Hematopoietic multipotent progenitor cell treated with erythropoietin and hydrocortisone succinate and interleukin-3 and kit ligand, for 17 days (in vitro differentiated cells): ENCODE measurements at regions not wholly inside any gene's neighbourhood (a gene's known extent, or its start where the extent isn't known, plus 50 kb on each side); places are given as distances from the start of the nearest gene placed in this dataset.

Experiments used
- DNase-seq: peaks from one replicate; pipeline ENCODE4 v3.0.0-alpha.2; 2015; ENCODE audit warnings: low spot score

GRCh38 chr2:16317211-16317830 lies 348.3 kb downstream of the CYRIA start:
- DNase-seq, result no peak

- DNase-seq, result no peak
Observed at GRCh38 chr2:16316456-16317210, 349.0 kb downstream of the CYRIA start.

- no peak for DNase-seq
Observed at GRCh38 chr2:16315908-16316307, 349.7 kb downstream of the CYRIA start.

GRCh38 chr2:16315458-16315835 lies 350.2 kb downstream of the CYRIA start:
- no peak for DNase-seq

- DNase-seq, result no peak
Observed at GRCh38 chr2:16314691-16315457, 350.8 kb downstream of the CYRIA start.

GRCh38 chr2:16314001-16314400 lies 351.6 kb downstream of the CYRIA start:
- no peak for DNase-seq

- DNase-seq, result no peak
Observed at GRCh38 chr2:16313235-16313975, 352.2 kb downstream of the CYRIA start.

GRCh38 chr2:16312771-16313170 lies 352.9 kb downstream of the CYRIA start:
- DNase-seq, result no peak

- no peak for DNase-seq
Observed at GRCh38 chr2:16311521-16312440, 353.9 kb downstream of the CYRIA start.

- DNase-seq, result no peak
Observed at GRCh38 chr2:16308816-16309215, 356.8 kb downstream of the CYRIA start.

- no peak for DNase-seq
Observed at GRCh38 chr2:16304876-16305590, 360.6 kb downstream of the CYRIA start.

GRCh38 chr2:16303761-16304160 lies 361.9 kb downstream of the CYRIA start:
- no peak for DNase-seq

- no peak for DNase-seq
Observed at GRCh38 chr2:16303273-16303577, 362.4 kb downstream of the CYRIA start.

- DNase-seq, result no peak
Observed at GRCh38 chr2:16302431-16303272, 362.3 kb downstream of the MYCN start.

- no peak for DNase-seq
Observed at GRCh38 chr2:16301961-16302360, 361.6 kb downstream of the MYCN start.

- no peak for DNase-seq
Observed at GRCh38 chr2:16298866-16299265, 358.5 kb downstream of the MYCN start.

- no peak for DNase-seq
Observed at GRCh38 chr2:16296331-16297250, 356.2 kb downstream of the MYCN start.

GRCh38 chr2:16296038-16296290 lies 355.6 kb downstream of the MYCN start:
- no peak for DNase-seq

- no peak for DNase-seq
Observed at GRCh38 chr2:16294791-16295190, 354.4 kb downstream of the MYCN start.
